SJCRH30 (cell line): ENCODE measurements at regions not wholly inside any gene's neighbourhood (a gene's known extent, or its start where the extent isn't known, plus 50 kb on each side); places are given as distances from the start of the nearest gene placed in this dataset.

Source experiments
- DNase-seq, 2 experiments: peaks; one replicate each; pipeline ENCODE4 v3.0.0-alpha.2; 2015 to 2020
- H3K27ac ChIP-seq: fragments of 250-450 bp; sonication (Bioruptor Pico); 2 replicates; pipeline ENCODE4 v1.5.1; 2020; ENCODE audit warnings: mild to moderate bottlenecking, moderate library complexity
- H3K27me3 ChIP-seq: fragments of 250-450 bp; sonication (Bioruptor Pico); 2 replicates; pipeline ENCODE4 v1.5.1; 2020; ENCODE audit warnings: mild to moderate bottlenecking, moderate library complexity
- H3K36me3 ChIP-seq: fragments of 250-450 bp; sonication (Bioruptor Pico); 2 replicates; pipeline ENCODE4 v1.5.1; 2020; ENCODE audit warnings: mild to moderate bottlenecking, moderate library complexity
- H3K4me1 ChIP-seq: fragments of 250-450 bp; sonication (Bioruptor Pico); 2 replicates; pipeline ENCODE4 v1.5.1; 2020; ENCODE audit warnings: mild to moderate bottlenecking, moderate library complexity
- H3K4me3 ChIP-seq: fragments of 250-450 bp; sonication (Bioruptor Pico); 2 replicates; pipeline ENCODE4 v1.5.1; 2020; ENCODE audit warnings: mild to moderate bottlenecking, moderate library complexity
- H3K9me3 ChIP-seq: fragments of 250-450 bp; sonication (Bioruptor Pico); replicated peaks from 2 replicates; pipeline ENCODE4 v1.5.1; 2020; ENCODE audit warnings: mild to moderate bottlenecking, moderate library complexity

- H3K4me1 ChIP-seq, result no peaks in the 10 kb centered on the region
- no peak for DNase-seq
- 0 out of 2 replicates have a peak, but pooled peaks cover 2% of the 10 kb centered on the region for H3K9me3 ChIP-seq
- H3K36me3 ChIP-seq, result no peaks in the 10 kb centered on the region
- no peaks in the 10 kb centered on the region for H3K27me3 ChIP-seq
- no peak overlapping the region for H3K27ac ChIP-seq
- H3K4me3 ChIP-seq, result no peak overlapping the region
These were observed 300.6 kb upstream of the LMCD1 start for GRCh38 chr3:8200996-8201395.

- no peaks in the 10 kb centered on the region for H3K27me3 ChIP-seq
- H3K9me3 ChIP-seq, result 0 out of 2 replicates have a peak, but pooled peaks cover 2% of the 10 kb centered on the region
- DNase-seq, result no peak
- no peaks in the 10 kb centered on the region for H3K4me1 ChIP-seq
- no peak overlapping the region for H3K4me3 ChIP-seq
- H3K27ac ChIP-seq, result no peak overlapping the region
- no peaks in the 10 kb centered on the region for H3K36me3 ChIP-seq
These were observed 299.7 kb upstream of the LMCD1 start for GRCh38 chr3:8201886-8202285.

- Histone ChIP-seq H3K27me3 (no peaks in the 10 kb centered on the region), H3K36me3 (no peaks in the 10 kb centered on the region), H3K9me3 (0 out of 2 replicates have a peak, but pooled peaks cover 2% of the 10 kb centered on the region), H3K4me3 (no peak overlapping the region), H3K4me1 (no peaks in the 10 kb centered on the region), H3K27ac (no peak overlapping the region)
- DNase-seq, result no peak
These were observed 297.3 kb upstream of the LMCD1 start for GRCh38 chr3:8204331-8204730.

- Histone ChIP-seq H3K4me3 (no peak overlapping the region), H3K36me3 (no peaks in the 10 kb centered on the region), H3K27me3 (no peaks in the 10 kb centered on the region), H3K4me1 (no peaks in the 10 kb centered on the region), H3K27ac (no peak overlapping the region), H3K9me3 (0 out of 2 replicates have a peak, but pooled peaks cover 2% of the 10 kb centered on the region)
- no peak for DNase-seq
These were observed 296.6 kb upstream of the LMCD1 start for GRCh38 chr3:8204853-8205650.

- Histone ChIP-seq H3K4me1 (no peaks in the 10 kb centered on the region), H3K27ac (no peak overlapping the region), H3K27me3 (no peaks in the 10 kb centered on the region), H3K36me3 (no peaks in the 10 kb centered on the region), H3K9me3 (0 out of 2 replicates have a peak, but pooled peaks cover 2% of the 10 kb centered on the region), H3K4me3 (no peak overlapping the region)
- DNase-seq, result no peak
These were observed 295.7 kb upstream of the LMCD1 start for GRCh38 chr3:8205881-8206280.

GRCh38 chr3:8206971-8207617 is 294.5 kb upstream of the LMCD1 start:
- DNase-seq, result no peak
- H3K36me3 ChIP-seq, result no peaks in the 10 kb centered on the region
- H3K4me1 ChIP-seq, result no peaks in the 10 kb centered on the region
- H3K27ac ChIP-seq, result no peak overlapping the region
- no peaks in the 10 kb centered on the region for H3K27me3 ChIP-seq
- H3K9me3 ChIP-seq, result 0 out of 2 replicates have a peak, but pooled peaks cover 2% of the 10 kb centered on the region
- H3K4me3 ChIP-seq, result no peak overlapping the region

GRCh38 chr3:8210882-8211341 is 290.7 kb upstream of the LMCD1 start:
- no peak for DNase-seq
- Histone ChIP-seq H3K4me1 (no peaks in the 10 kb centered on the region), H3K27me3 (no peaks in the 10 kb centered on the region), H3K27ac (no peak overlapping the region), H3K9me3 (no peaks in the 10 kb centered on the region), H3K36me3 (no peaks in the 10 kb centered on the region), H3K4me3 (no peak overlapping the region)

GRCh38 chr3:8212794-8213193 is 288.8 kb upstream of the LMCD1 start:
- H3K27ac ChIP-seq, result no peak overlapping the region
- no peaks in the 10 kb centered on the region for H3K4me1 ChIP-seq
- no peaks in the 10 kb centered on the region for H3K27me3 ChIP-seq
- no peaks in the 10 kb centered on the region for H3K9me3 ChIP-seq
- no peaks in the 10 kb centered on the region for H3K36me3 ChIP-seq
- H3K4me3 ChIP-seq, result no peak overlapping the region
- no peak for DNase-seq

GRCh38 chr3:8213286-8213685 is 288.3 kb upstream of the LMCD1 start:
- H3K9me3 ChIP-seq, result no peaks in the 10 kb centered on the region
- no peak for DNase-seq
- no peaks in the 10 kb centered on the region for H3K27me3 ChIP-seq
- no peaks in the 10 kb centered on the region for H3K36me3 ChIP-seq
- H3K27ac ChIP-seq, result no peak overlapping the region
- H3K4me3 ChIP-seq, result no peak overlapping the region
- H3K4me1 ChIP-seq, result no peaks in the 10 kb centered on the region

- no peak for DNase-seq
- H3K27me3 ChIP-seq, result no peaks in the 10 kb centered on the region
These were observed 285.8 kb upstream of the LMCD1 start for GRCh38 chr3:8215821-8216220.

GRCh38 chr3:8218353-8218940 is 283.2 kb upstream of the LMCD1 start:
- no peaks in the 10 kb centered on the region for H3K9me3 ChIP-seq
- no peak overlapping the region for H3K4me3 ChIP-seq
- no peaks in the 10 kb centered on the region for H3K4me1 ChIP-seq
- H3K27ac ChIP-seq, result no peak overlapping the region
- no peaks in the 10 kb centered on the region for H3K27me3 ChIP-seq
- DNase-seq, result no peak
- H3K36me3 ChIP-seq, result no peaks in the 10 kb centered on the region

More at GRCh38 chr3:8215821-8216220, 285.8 kb upstream of the LMCD1 start:
- Histone ChIP-seq H3K4me3 (no peak overlapping the region), H3K36me3 (no peaks in the 10 kb centered on the region), H3K4me1 (no peaks in the 10 kb centered on the region), H3K27ac (no peak overlapping the region), H3K9me3 (no peaks in the 10 kb centered on the region)

- no peak for DNase-seq
These were observed 281.3 kb upstream of the LMCD1 start for GRCh38 chr3:8220291-8220690.

GRCh38 chr3:8223766-8224165 is 277.9 kb upstream of the LMCD1 start:
- no peaks in the 10 kb centered on the region for H3K36me3 ChIP-seq
- DNase-seq, result peak; percentile 6 to 48
- H3K9me3 ChIP-seq, result no peaks in the 10 kb centered on the region
- H3K27me3 ChIP-seq, result no peaks in the 10 kb centered on the region
- no peak overlapping the region for H3K27ac ChIP-seq
- no peak overlapping the region for H3K4me3 ChIP-seq
- no peaks in the 10 kb centered on the region for H3K4me1 ChIP-seq

More at GRCh38 chr3:8220291-8220690, 281.3 kb upstream of the LMCD1 start:
- no peak overlapping the region for H3K4me3 ChIP-seq
- H3K9me3 ChIP-seq, result no peaks in the 10 kb centered on the region
- no peaks in the 10 kb centered on the region for H3K36me3 ChIP-seq
- H3K27me3 ChIP-seq, result no peaks in the 10 kb centered on the region
- H3K4me1 ChIP-seq, result no peaks in the 10 kb centered on the region
- H3K27ac ChIP-seq, result no peak overlapping the region

- no peak overlapping the region for H3K27ac ChIP-seq
- no peak overlapping the region for H3K4me3 ChIP-seq
- H3K36me3 ChIP-seq, result no peaks in the 10 kb centered on the region
- H3K27me3 ChIP-seq, result no peaks in the 10 kb centered on the region
- H3K9me3 ChIP-seq, result no peaks in the 10 kb centered on the region
- no peaks in the 10 kb centered on the region for H3K4me1 ChIP-seq
- DNase-seq, result no peak
These were observed 276.7 kb upstream of the LMCD1 start for GRCh38 chr3:8224941-8225340.

- no peaks in the 10 kb centered on the region for H3K36me3 ChIP-seq
- H3K27me3 ChIP-seq, result no peaks in the 10 kb centered on the region
- H3K4me3 ChIP-seq, result no peak overlapping the region
- no peaks in the 10 kb centered on the region for H3K9me3 ChIP-seq
- DNase-seq, result no peak
- H3K4me1 ChIP-seq, result no peaks in the 10 kb centered on the region
- no peak overlapping the region for H3K27ac ChIP-seq
These were observed 267.7 kb upstream of the LMCD1 start for GRCh38 chr3:8233938-8234337.
